ENCODE measurements at regions not wholly inside any gene's neighbourhood (a gene's known extent, or its start where the extent isn't known, plus 50 kb on each side); places are given as distances from the start of the nearest gene placed in this dataset.

GRCh38 chr5:87572611-87573010 lies 159.9 kb upstream of the CCNH start:
- H3K27ac ChIP-seq (ENCODE audit: low read depth in 1 of 2, low read length in 1 of 2) = no peak overlapping the region
- DNase-seq (ENCODE audit: low read depth in 6 of 9, low spot score in 9 of 9) = no peak
- no peaks in the 10 kb centered on the region for H3K9me3 ChIP-seq (ENCODE audit: control insufficient read depth in 2 of 2, insufficient read depth in 1 of 2, low read length in 1 of 2)
- no peak overlapping the region for H3K4me3 ChIP-seq (ENCODE audit: low read length in 2 of 2)
- no peaks in the 10 kb centered on the region for H3K4me1 ChIP-seq (ENCODE audit: control insufficient read depth in 2 of 2, insufficient read depth in 2 of 2, low read length in 2 of 2)
- 97% methylated on average over 8 of the region's 8 CpGs for WGBS
- no peaks in the 10 kb centered on the region for H3K36me3 ChIP-seq (ENCODE audit: control insufficient read depth in 2 of 2, insufficient read depth in 2 of 2, low read length in 1 of 2)
- no peaks in the 10 kb centered on the region for H3K27me3 ChIP-seq (ENCODE audit: control insufficient read depth in 2 of 2, insufficient read depth in 1 of 2, low read length in 1 of 2)

GRCh38 chr5:87572090-87572489 lies 159.4 kb upstream of the CCNH start:
- Histone ChIP-seq H3K36me3 (ENCODE audit: control insufficient read depth in 2 of 2, insufficient read depth in 2 of 2, low read length in 1 of 2) (no peaks in the 10 kb centered on the region), H3K4me3 (ENCODE audit: low read length in 2 of 2) (no peak overlapping the region), H3K27me3 (ENCODE audit: control insufficient read depth in 2 of 2, insufficient read depth in 1 of 2, low read length in 1 of 2) (no peaks in the 10 kb centered on the region), H3K9me3 (ENCODE audit: control insufficient read depth in 2 of 2, insufficient read depth in 1 of 2, low read length in 1 of 2) (no peaks in the 10 kb centered on the region), H3K4me1 (ENCODE audit: control insufficient read depth in 2 of 2, insufficient read depth in 2 of 2, low read length in 2 of 2) (no peaks in the 10 kb centered on the region), H3K27ac (ENCODE audit: low read depth in 1 of 2, low read length in 1 of 2) (no peak overlapping the region)
- WGBS = 88% methylated on average over 2 of the region's 2 CpGs
- DNase-seq (ENCODE audit: low read depth in 6 of 9, low spot score in 9 of 9) = no peak

- H3K27me3 ChIP-seq (ENCODE audit: control insufficient read depth in 2 of 2, insufficient read depth in 1 of 2, low read length in 1 of 2) = no peaks in the 10 kb centered on the region
- peaks cover 0 to 4% of the 10 kb centered on the region in 2 donors for H3K9me3 ChIP-seq (ENCODE audit: control insufficient read depth in 2 of 2, insufficient read depth in 1 of 2, low read length in 1 of 2)
- H3K4me3 ChIP-seq (ENCODE audit: low read length in 2 of 2) = no peak overlapping the region
- H3K27ac ChIP-seq (ENCODE audit: low read depth in 1 of 2, low read length in 1 of 2) = no peak overlapping the region
- no peaks in the 10 kb centered on the region for H3K4me1 ChIP-seq (ENCODE audit: control insufficient read depth in 2 of 2, insufficient read depth in 2 of 2, low read length in 2 of 2)
- no peaks in the 10 kb centered on the region for H3K36me3 ChIP-seq (ENCODE audit: control insufficient read depth in 2 of 2, insufficient read depth in 2 of 2, low read length in 1 of 2)
- no peak for DNase-seq (ENCODE audit: low read depth in 6 of 9, low spot score in 9 of 9)
- WGBS = 86% methylated on average over 1 of the region's 1 CpG
Measured at GRCh38 chr5:87570366-87570765, 157.6 kb upstream of the CCNH start.

- Histone ChIP-seq H3K36me3 (ENCODE audit: control insufficient read depth in 2 of 2, insufficient read depth in 2 of 2, low read length in 1 of 2) (no peaks in the 10 kb centered on the region), H3K9me3 (ENCODE audit: control insufficient read depth in 2 of 2, insufficient read depth in 1 of 2, low read length in 1 of 2) (peaks cover 0 to 4% of the 10 kb centered on the region in 2 donors), H3K4me3 (ENCODE audit: low read length in 2 of 2) (no peak overlapping the region), H3K27ac (ENCODE audit: low read depth in 1 of 2, low read length in 1 of 2) (no peak overlapping the region), H3K4me1 (ENCODE audit: control insufficient read depth in 2 of 2, insufficient read depth in 2 of 2, low read length in 2 of 2) (no peaks in the 10 kb centered on the region), H3K27me3 (ENCODE audit: control insufficient read depth in 2 of 2, insufficient read depth in 1 of 2, low read length in 1 of 2) (no peaks in the 10 kb centered on the region)
- WGBS = 98% methylated on average over 1 of the region's 1 CpG
- no peak for DNase-seq (ENCODE audit: low read depth in 6 of 9, low spot score in 9 of 9)
Measured at GRCh38 chr5:87562068-87562467, 149.3 kb upstream of the CCNH start.

- Histone ChIP-seq H3K4me3 (ENCODE audit: low read length in 2 of 2) (no peak overlapping the region), H3K4me1 (ENCODE audit: control insufficient read depth in 2 of 2, insufficient read depth in 2 of 2, low read length in 2 of 2) (no peaks in the 10 kb centered on the region), H3K9me3 (ENCODE audit: control insufficient read depth in 2 of 2, insufficient read depth in 1 of 2, low read length in 1 of 2) (no peaks in the 10 kb centered on the region), H3K27me3 (ENCODE audit: control insufficient read depth in 2 of 2, insufficient read depth in 1 of 2, low read length in 1 of 2) (no peaks in the 10 kb centered on the region), H3K36me3 (ENCODE audit: control insufficient read depth in 2 of 2, insufficient read depth in 2 of 2, low read length in 1 of 2) (no peaks in the 10 kb centered on the region), H3K27ac (ENCODE audit: low read depth in 1 of 2, low read length in 1 of 2) (no peak overlapping the region)
- WGBS = 93% methylated on average over 2 of the region's 2 CpGs
- DNase-seq (ENCODE audit: low read depth in 6 of 9, low spot score in 9 of 9) = no peak
Measured at GRCh38 chr5:87560528-87560927, 147.8 kb upstream of the CCNH start.

GRCh38 chr5:87551911-87552310 lies 139.2 kb upstream of the CCNH start:
- H3K36me3 ChIP-seq (ENCODE audit: control insufficient read depth in 2 of 2, insufficient read depth in 2 of 2, low read length in 1 of 2) = no peaks in the 10 kb centered on the region
- no peaks in the 10 kb centered on the region for H3K9me3 ChIP-seq (ENCODE audit: control insufficient read depth in 2 of 2, insufficient read depth in 1 of 2, low read length in 1 of 2)
- 86% methylated on average over 1 of the region's 1 CpG for WGBS
- H3K27ac ChIP-seq (ENCODE audit: low read depth in 1 of 2, low read length in 1 of 2) = no peak overlapping the region
- H3K4me1 ChIP-seq (ENCODE audit: control insufficient read depth in 2 of 2, insufficient read depth in 2 of 2, low read length in 2 of 2) = no peaks in the 10 kb centered on the region
- no peak overlapping the region for H3K4me3 ChIP-seq (ENCODE audit: low read length in 2 of 2)
- DNase-seq (ENCODE audit: low read depth in 6 of 9, low spot score in 9 of 9) = no peak
- no peaks in the 10 kb centered on the region for H3K27me3 ChIP-seq (ENCODE audit: control insufficient read depth in 2 of 2, insufficient read depth in 1 of 2, low read length in 1 of 2)

- Histone ChIP-seq H3K36me3 (ENCODE audit: control insufficient read depth in 2 of 2, insufficient read depth in 2 of 2, low read length in 1 of 2) (no peaks in the 10 kb centered on the region), H3K9me3 (ENCODE audit: control insufficient read depth in 2 of 2, insufficient read depth in 1 of 2, low read length in 1 of 2) (no peaks in the 10 kb centered on the region), H3K27me3 (ENCODE audit: control insufficient read depth in 2 of 2, insufficient read depth in 1 of 2, low read length in 1 of 2) (no peaks in the 10 kb centered on the region), H3K27ac (ENCODE audit: low read depth in 1 of 2, low read length in 1 of 2) (no peak overlapping the region), H3K4me3 (ENCODE audit: low read length in 2 of 2) (no peak overlapping the region), H3K4me1 (ENCODE audit: control insufficient read depth in 2 of 2, insufficient read depth in 2 of 2, low read length in 2 of 2) (no peaks in the 10 kb centered on the region)
- no peak for DNase-seq (ENCODE audit: low read depth in 6 of 9, low spot score in 9 of 9)
- 88% methylated on average over 5 of the region's 5 CpGs for WGBS
Measured at GRCh38 chr5:87541676-87542075, 128.9 kb upstream of the CCNH start.

- DNase-seq (ENCODE audit: low read depth in 6 of 9, low spot score in 9 of 9) = peak in 1 of 9 donors; percentile 11
- H3K27ac ChIP-seq (ENCODE audit: low read depth in 1 of 2, low read length in 1 of 2) = no peak overlapping the region
- WGBS = 85% methylated on average over 1 of the region's 1 CpG
Measured at GRCh38 chr5:87541033-87541432, 128.3 kb upstream of the CCNH start.

GRCh38 chr5:87539839-87540238 lies 127.1 kb upstream of the CCNH start:
- 94% methylated on average over 1 of the region's 1 CpG for WGBS
- H3K4me3 ChIP-seq (ENCODE audit: low read length in 2 of 2) = no peak overlapping the region
- no peaks in the 10 kb centered on the region for H3K9me3 ChIP-seq (ENCODE audit: control insufficient read depth in 2 of 2, insufficient read depth in 1 of 2, low read length in 1 of 2)
- no peak overlapping the region for H3K27ac ChIP-seq (ENCODE audit: low read depth in 1 of 2, low read length in 1 of 2)
- H3K4me1 ChIP-seq (ENCODE audit: control insufficient read depth in 2 of 2, insufficient read depth in 2 of 2, low read length in 2 of 2) = no peaks in the 10 kb centered on the region
- no peak for DNase-seq (ENCODE audit: low read depth in 6 of 9, low spot score in 9 of 9)
- no peaks in the 10 kb centered on the region for H3K27me3 ChIP-seq (ENCODE audit: control insufficient read depth in 2 of 2, insufficient read depth in 1 of 2, low read length in 1 of 2)
- no peaks in the 10 kb centered on the region for H3K36me3 ChIP-seq (ENCODE audit: control insufficient read depth in 2 of 2, insufficient read depth in 2 of 2, low read length in 1 of 2)

More at GRCh38 chr5:87541033-87541432, 128.3 kb upstream of the CCNH start:
- no peaks in the 10 kb centered on the region for H3K4me1 ChIP-seq (ENCODE audit: control insufficient read depth in 2 of 2, insufficient read depth in 2 of 2, low read length in 2 of 2)
- no peaks in the 10 kb centered on the region for H3K27me3 ChIP-seq (ENCODE audit: control insufficient read depth in 2 of 2, insufficient read depth in 1 of 2, low read length in 1 of 2)
- no peak overlapping the region for H3K4me3 ChIP-seq (ENCODE audit: low read length in 2 of 2)
- no peaks in the 10 kb centered on the region for H3K36me3 ChIP-seq (ENCODE audit: control insufficient read depth in 2 of 2, insufficient read depth in 2 of 2, low read length in 1 of 2)
- no peaks in the 10 kb centered on the region for H3K9me3 ChIP-seq (ENCODE audit: control insufficient read depth in 2 of 2, insufficient read depth in 1 of 2, low read length in 1 of 2)

- no peak for DNase-seq (ENCODE audit: low read depth in 6 of 9, low spot score in 9 of 9)
- Histone ChIP-seq H3K27me3 (ENCODE audit: control insufficient read depth in 2 of 2, insufficient read depth in 1 of 2, low read length in 1 of 2) (no peaks in the 10 kb centered on the region), H3K27ac (ENCODE audit: low read depth in 1 of 2, low read length in 1 of 2) (no peak overlapping the region), H3K9me3 (ENCODE audit: control insufficient read depth in 2 of 2, insufficient read depth in 1 of 2, low read length in 1 of 2) (no peaks in the 10 kb centered on the region), H3K36me3 (ENCODE audit: control insufficient read depth in 2 of 2, insufficient read depth in 2 of 2, low read length in 1 of 2) (no peaks in the 10 kb centered on the region), H3K4me3 (ENCODE audit: low read length in 2 of 2) (no peak overlapping the region), H3K4me1 (ENCODE audit: control insufficient read depth in 2 of 2, insufficient read depth in 2 of 2, low read length in 2 of 2) (no peaks in the 10 kb centered on the region)
Measured at GRCh38 chr5:87536365-87536764, 123.6 kb upstream of the CCNH start.

All from thymus (tissue), 11 donors.